Gastrocnemius medialis (tissue), 4 donors: ENCODE measurements at regions not wholly inside any gene's neighbourhood (a gene's known extent, or its start where the extent isn't known, plus 50 kb on each side); places are given as distances from the start of the nearest gene placed in this dataset.

Experiments
- ATAC-seq, 2 donors: fragments of 150-250 bp; one replicate each; pipeline ENCODE4 v1.9.1; 2016
- DNase-seq, 2 donors: peaks; one replicate each; pipeline ENCODE4 v3.0.0-alpha.2; 2019
- H3K27ac ChIP-seq, 4 donors: fragments of 200-600 bp; sonication (generic); 1 replicate in 1 of 4; 2 replicates in 3 of 4; pipeline ENCODE4 v1.5.1; 2016 to 2018; ENCODE audit warnings: mild to moderate bottlenecking in 2 of 4, moderate library complexity in 1 of 4
- H3K27me3 ChIP-seq, 3 donors: fragments of 200-600 bp; sonication (generic) in 2 of 3; 1 replicate in 1 of 3; 2 replicates in 2 of 3; pipeline versions ENCODE4 v1.5.1 to v1.6.0; 2016 to 2019; ENCODE audit warnings: mild to moderate bottlenecking in 1 of 3, moderate library complexity in 1 of 3
- H3K36me3 ChIP-seq, 2 donors: fragments of 200-600 bp; sonication (generic) in 1 of 2; one replicate each; pipeline ENCODE4 v1.5.1; 2017 to 2018
- H3K4me1 ChIP-seq, 2 donors: fragments of 200-600 bp; sonication (generic) in 1 of 2; one replicate each; pipeline ENCODE4 v1.5.1; 2016 to 2017; ENCODE audit warnings: mild to moderate bottlenecking in 2 of 2
- H3K4me3 ChIP-seq, 4 donors: fragments of 200-600 bp; sonication (generic) in 3 of 4; 1 replicate in 1 of 4; 2 replicates in 3 of 4; pipeline ENCODE4 v1.5.1; 2016 to 2019; ENCODE audit warnings: mild to moderate bottlenecking in 2 of 4
- H3K9me3 ChIP-seq, 3 donors: fragments of 200-600 bp; sonication (generic) in 2 of 3; 1 replicate in 1 of 3; 2 replicates in 2 of 3; pipeline ENCODE4 v1.5.1; 2016 to 2019
- CTCF ChIP-seq, 5 experiments: fragments of 450-650 bp in 3 of 5; fragments of 200-600 bp in 2 of 5; sonication (generic) in 2 of 5; IDR thresholded peaks in 4 of 5; conservative IDR thresholded peaks in 1 of 5; 1 replicate in 4 of 5; 2 replicates in 1 of 5; pipeline ENCODE4 v1.5.1; 2016 to 2019; ENCODE audit warnings: antibody characterized with exemption in 5 of 5, mild to moderate bottlenecking in 3 of 5, moderate library complexity in 3 of 5
- POLR2A ChIP-seq, 2 donors: fragments of 450-650 bp; IDR thresholded peaks; one replicate each; pipeline ENCODE4 v1.6.1; 2017; ENCODE audit warnings: antibody characterized with exemption in 2 of 2, mild to moderate bottlenecking in 2 of 2, moderate library complexity in 2 of 2
- in situ Hi-C, 4 donors: fragments of 200-750 bp; cut with MboI; loops; one replicate each; pipeline versions ENCODE4 v1.15.0 to v1.8.0; 2017; ENCODE audit warnings: low sequenced_read_pairs in 4 of 4
- intact Hi-C: fragments of 100-400 bp; cut with DNase I; formaldehyde crosslinking; loops from one replicate; pipeline ENCODE4 v1.15.1; 2023; ENCODE audit warnings: low total_unique reads

- no peak for TF ChIP-seq CTCF (IDR thresholded peaks at IDR 0.05 in 4 of 5, conservative IDR thresholded peaks at IDR 0.05 in 1 of 5)
- TF ChIP-seq POLR2A (IDR thresholded peaks at IDR 0.05) = no peak
- intact Hi-C loops = no loop called here
- Histone ChIP-seq H3K36me3 (no peaks in the 10 kb centered on the region), H3K4me1 (no peaks in the 10 kb centered on the region), H3K4me3 (no peak overlapping the region), H3K27me3 (peaks cover 0 to 11% (median 5%) of the 10 kb centered on the region in 3 donors), H3K9me3 (no peaks in the 10 kb centered on the region), H3K27ac (no peak overlapping the region)
- DNase-seq = no peak
- in situ Hi-C loops = no loop called here
- no peak for ATAC-seq
These were observed 71.1 kb upstream of the CCND2 start for GRCh38 chr12:4202487-4202886.

- peaks cover 0 to 8% (median 5%) of the 10 kb centered on the region in 3 donors for H3K27me3 ChIP-seq
- no peak overlapping the region for H3K4me3 ChIP-seq
These were observed 72.0 kb upstream of the CCND2 start for GRCh38 chr12:4201333-4202100.

GRCh38 chr12:4197922-4198763, 75.4 kb upstream of the CCND2 start:
- ATAC-seq = no peak

More at GRCh38 chr12:4201333-4202100, 72.0 kb upstream of the CCND2 start:
- no peak for ATAC-seq
- Histone ChIP-seq H3K27ac (no peak overlapping the region), H3K9me3 (no peaks in the 10 kb centered on the region), H3K4me1 (no peaks in the 10 kb centered on the region), H3K36me3 (no peaks in the 10 kb centered on the region)
- in situ Hi-C loops (no loop called here), intact Hi-C loops (no loop called here)
- DNase-seq = no peak
- no peak for TF ChIP-seq CTCF (IDR thresholded peaks at IDR 0.05 in 4 of 5, conservative IDR thresholded peaks at IDR 0.05 in 1 of 5)
- no peak for TF ChIP-seq POLR2A (IDR thresholded peaks at IDR 0.05)

GRCh38 chr12:4196805-4197420, 76.6 kb upstream of the CCND2 start:
- ATAC-seq = no peak
- H3K9me3 ChIP-seq = no peaks in the 10 kb centered on the region
- intact Hi-C loops = no loop called here
- no peak overlapping the region for H3K27ac ChIP-seq
- no peak for DNase-seq
- no peak overlapping the region for H3K4me3 ChIP-seq
- H3K36me3 ChIP-seq = no peaks in the 10 kb centered on the region
- in situ Hi-C loops = no loop called here
- no peaks in the 10 kb centered on the region for H3K27me3 ChIP-seq
- H3K4me1 ChIP-seq = no peaks in the 10 kb centered on the region
- TF ChIP-seq CTCF (IDR thresholded peaks at IDR 0.05 in 4 of 5, conservative IDR thresholded peaks at IDR 0.05 in 1 of 5) (no peak), POLR2A (IDR thresholded peaks at IDR 0.05) (no peak)

More at GRCh38 chr12:4197922-4198763, 75.4 kb upstream of the CCND2 start:
- Histone ChIP-seq H3K4me1 (no peaks in the 10 kb centered on the region), H3K4me3 (no peak overlapping the region), H3K27ac (no peak overlapping the region), H3K27me3 (no peaks in the 10 kb centered on the region), H3K36me3 (no peaks in the 10 kb centered on the region), H3K9me3 (no peaks in the 10 kb centered on the region)
- no peak for DNase-seq
- TF ChIP-seq CTCF (IDR thresholded peaks at IDR 0.05 in 4 of 5, conservative IDR thresholded peaks at IDR 0.05 in 1 of 5) (no peak), POLR2A (IDR thresholded peaks at IDR 0.05) (no peak)
- in situ Hi-C loops = no loop called here
- intact Hi-C loops = no loop called here
